ENCODE measurements at regions not wholly inside any gene's neighbourhood (a gene's known extent, or its start where the extent isn't known, plus 50 kb on each side); places are given as distances from the start of the nearest gene placed in this dataset.

DNA sequence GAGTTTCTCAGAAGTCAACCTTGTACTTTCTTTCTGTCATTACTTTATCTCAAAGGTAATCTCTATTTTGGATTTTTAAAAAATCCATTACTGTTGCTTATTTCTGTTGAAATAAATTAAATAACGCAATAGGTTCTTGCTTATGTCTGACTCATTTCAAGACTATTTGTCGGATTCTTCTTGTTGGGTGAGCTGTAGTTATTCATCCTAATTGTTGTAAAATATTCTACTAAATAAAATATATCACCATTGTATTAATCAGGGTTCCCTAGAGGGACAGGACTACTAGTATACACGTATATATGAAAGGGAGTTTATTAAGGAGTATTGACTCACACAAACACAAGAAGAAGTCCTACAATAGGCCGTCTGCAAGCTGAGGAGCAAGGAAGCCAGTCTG is 403.9 kb upstream of the CYRIA start:
- no peak overlapping the region for H3K27ac ChIP-seq (ENCODE audit: low read depth, low read length)
- H3K4me2 ChIP-seq (ENCODE audit: low read length): no peak overlapping the region
- H4K20me1 ChIP-seq (ENCODE audit: insufficient read depth, low read length): no peaks in the 10 kb centered on the region
- H2AFZ ChIP-seq (ENCODE audit: low read depth, low read length): no peak overlapping the region
- Mint-ChIP-seq H3K9me3 (ENCODE audit: unreplicated experiment) (peaks cover 7% of the 10 kb centered on the region), H3K27ac (ENCODE audit: unreplicated experiment) (no peak overlapping the region), H3K36me3 (ENCODE audit: low read depth, unreplicated experiment) (no peaks in the 10 kb centered on the region), H3K4me3 (ENCODE audit: unreplicated experiment) (no peak overlapping the region), H3K4me1 (ENCODE audit: low read depth, unreplicated experiment) (no peaks in the 10 kb centered on the region), H3K27me3 (ENCODE audit: low read depth, unreplicated experiment) (no peaks in the 10 kb centered on the region)
- H3K9ac ChIP-seq (ENCODE audit: low read length): no peak overlapping the region
- H3K27me3 ChIP-seq (ENCODE audit: insufficient read depth, low read length): no peaks in the 10 kb centered on the region
- H3K36me3 ChIP-seq (ENCODE audit: insufficient read depth, low read length): no peaks in the 10 kb centered on the region
- H3K4me3 ChIP-seq (ENCODE audit: insufficient read depth, low read depth, low read length): no peak overlapping the region
- TF ChIP-seq EZH2 (IDR thresholded peaks at IDR 0.05; ENCODE audit: insufficient read depth, low read length): no peak
- TF ChIP-seq, protein P1, sequence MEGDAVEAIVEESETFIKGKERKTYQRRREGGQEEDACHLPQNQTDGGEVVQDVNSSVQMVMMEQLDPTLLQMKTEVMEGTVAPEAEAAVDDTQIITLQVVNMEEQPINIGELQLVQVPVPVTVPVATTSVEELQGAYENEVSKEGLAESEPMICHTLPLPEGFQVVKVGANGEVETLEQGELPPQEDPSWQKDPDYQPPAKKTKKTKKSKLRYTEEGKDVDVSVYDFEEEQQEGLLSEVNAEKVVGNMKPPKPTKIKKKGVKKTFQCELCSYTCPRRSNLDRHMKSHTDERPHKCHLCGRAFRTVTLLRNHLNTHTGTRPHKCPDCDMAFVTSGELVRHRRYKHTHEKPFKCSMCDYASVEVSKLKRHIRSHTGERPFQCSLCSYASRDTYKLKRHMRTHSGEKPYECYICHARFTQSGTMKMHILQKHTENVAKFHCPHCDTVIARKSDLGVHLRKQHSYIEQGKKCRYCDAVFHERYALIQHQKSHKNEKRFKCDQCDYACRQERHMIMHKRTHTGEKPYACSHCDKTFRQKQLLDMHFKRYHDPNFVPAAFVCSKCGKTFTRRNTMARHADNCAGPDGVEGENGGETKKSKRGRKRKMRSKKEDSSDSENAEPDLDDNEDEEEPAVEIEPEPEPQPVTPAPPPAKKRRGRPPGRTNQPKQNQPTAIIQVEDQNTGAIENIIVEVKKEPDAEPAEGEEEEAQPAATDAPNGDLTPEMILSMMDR (IDR thresholded peaks at IDR 0.05; ENCODE audit: insufficient read depth, low read depth, low read length): no peak
- H3K79me2 ChIP-seq (ENCODE audit: insufficient read depth, low read length): no peaks in the 10 kb centered on the region
- no peaks in the 10 kb centered on the region for H3K4me1 ChIP-seq (ENCODE audit: insufficient read depth, low read length)
- DNase-seq (ENCODE audit: low read depth) (no peak), FAIRE-seq (no peak)
- H3K9me3 ChIP-seq (ENCODE audit: insufficient read depth, low read depth, low read length): peaks cover 5% of the 10 kb centered on the region

DNA sequence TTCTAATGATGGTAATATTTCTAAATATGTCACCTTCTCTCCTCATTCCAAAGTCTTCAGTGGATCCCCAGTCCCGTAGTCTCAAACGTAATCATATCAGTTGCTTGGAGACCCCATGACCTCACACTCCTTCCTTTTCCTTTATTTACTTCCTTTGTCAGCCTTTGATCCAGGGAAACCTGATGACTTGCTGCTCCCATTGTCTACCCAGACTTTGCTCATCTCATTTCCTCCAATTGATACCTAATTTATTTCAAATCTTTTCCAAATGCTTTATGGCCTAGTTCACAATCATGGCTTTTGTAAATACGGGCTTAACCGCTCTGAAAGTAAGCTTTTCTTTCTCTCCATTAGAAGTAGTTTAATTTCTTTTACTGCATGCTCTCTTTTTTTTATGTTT is 402.4 kb upstream of the CYRIA start:
- peaks cover 7% of the 10 kb centered on the region for H3K9me3 Mint-ChIP-seq (ENCODE audit: unreplicated experiment)
- Histone ChIP-seq H3K4me2 (ENCODE audit: low read length) (no peak overlapping the region), H3K27ac (ENCODE audit: low read depth, low read length) (no peak overlapping the region), H3K36me3 (ENCODE audit: insufficient read depth, low read length) (no peaks in the 10 kb centered on the region), H3K4me3 (ENCODE audit: insufficient read depth, low read depth, low read length) (no peak overlapping the region), H3K27me3 (ENCODE audit: insufficient read depth, low read length) (no peaks in the 10 kb centered on the region), H2AFZ (ENCODE audit: low read depth, low read length) (no peak overlapping the region), H3K9ac (ENCODE audit: low read length) (no peak overlapping the region), H4K20me1 (ENCODE audit: insufficient read depth, low read length) (no peaks in the 10 kb centered on the region), H3K4me1 (ENCODE audit: insufficient read depth, low read length) (no peaks in the 10 kb centered on the region), H3K9me3 (ENCODE audit: insufficient read depth, low read depth, low read length) (peaks cover 5% of the 10 kb centered on the region), H3K79me2 (ENCODE audit: insufficient read depth, low read length) (no peaks in the 10 kb centered on the region)
- H3K27ac Mint-ChIP-seq (ENCODE audit: unreplicated experiment): no peak overlapping the region
- no peaks in the 10 kb centered on the region for H3K27me3 Mint-ChIP-seq (ENCODE audit: low read depth, unreplicated experiment)
- no peaks in the 10 kb centered on the region for H3K4me1 Mint-ChIP-seq (ENCODE audit: low read depth, unreplicated experiment)
- DNase-seq (ENCODE audit: low read depth) (no peak), FAIRE-seq (no peak)
- TF ChIP-seq, protein P1 (IDR thresholded peaks at IDR 0.05; ENCODE audit: insufficient read depth, low read depth, low read length): no peak
- no peak for TF ChIP-seq EZH2 (IDR thresholded peaks at IDR 0.05; ENCODE audit: insufficient read depth, low read length)
- H3K36me3 Mint-ChIP-seq (ENCODE audit: low read depth, unreplicated experiment): no peaks in the 10 kb centered on the region
- H3K4me3 Mint-ChIP-seq (ENCODE audit: unreplicated experiment): no peak overlapping the region

DNA sequence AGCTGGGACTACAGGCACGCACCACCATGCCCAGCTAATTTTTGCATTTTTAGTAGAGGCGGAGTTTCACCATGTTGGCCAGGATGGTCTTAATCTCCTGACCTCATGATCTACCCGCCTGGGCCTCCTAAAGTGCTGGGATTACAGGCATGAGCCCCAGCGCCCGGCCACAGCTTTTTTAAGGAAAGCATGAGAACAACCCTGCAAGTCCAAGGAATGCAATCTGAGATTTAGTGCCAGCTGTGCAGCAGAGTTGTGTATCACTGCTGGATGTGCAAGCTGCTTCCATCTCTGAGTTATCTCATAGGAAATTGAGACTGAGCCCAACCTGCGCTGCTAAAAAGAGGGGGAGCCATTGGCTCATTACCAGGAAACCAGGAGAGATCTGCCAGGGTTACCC is 399.9 kb upstream of the CYRIA start:
- H3K9ac ChIP-seq (ENCODE audit: low read length): no peak overlapping the region
- no peaks in the 10 kb centered on the region for H3K9me3 ChIP-seq (ENCODE audit: insufficient read depth, low read depth, low read length)
- no peaks in the 10 kb centered on the region for H4K20me1 ChIP-seq (ENCODE audit: insufficient read depth, low read length)
- Mint-ChIP-seq H3K4me3 (ENCODE audit: unreplicated experiment) (no peak overlapping the region), H3K27ac (ENCODE audit: unreplicated experiment) (no peak overlapping the region), H3K36me3 (ENCODE audit: low read depth, unreplicated experiment) (no peaks in the 10 kb centered on the region), H3K27me3 (ENCODE audit: low read depth, unreplicated experiment) (no peaks in the 10 kb centered on the region), H3K4me1 (ENCODE audit: low read depth, unreplicated experiment) (no peaks in the 10 kb centered on the region), H3K9me3 (ENCODE audit: unreplicated experiment) (no peaks in the 10 kb centered on the region)
- no peaks in the 10 kb centered on the region for H3K36me3 ChIP-seq (ENCODE audit: insufficient read depth, low read length)
- H3K79me2 ChIP-seq (ENCODE audit: insufficient read depth, low read length): no peaks in the 10 kb centered on the region
- H3K27me3 ChIP-seq (ENCODE audit: insufficient read depth, low read length): no peaks in the 10 kb centered on the region
- DNase-seq (ENCODE audit: low read depth): no peak
- H3K4me1 ChIP-seq (ENCODE audit: insufficient read depth, low read length): no peaks in the 10 kb centered on the region
- H3K27ac ChIP-seq (ENCODE audit: low read depth, low read length): no peak overlapping the region
- H3K4me2 ChIP-seq (ENCODE audit: low read length): no peak overlapping the region
- no peak overlapping the region for H2AFZ ChIP-seq (ENCODE audit: low read depth, low read length)
- no peak for TF ChIP-seq EZH2 (IDR thresholded peaks at IDR 0.05; ENCODE audit: insufficient read depth, low read length)
- TF ChIP-seq, protein P1 (IDR thresholded peaks at IDR 0.05; ENCODE audit: insufficient read depth, low read depth, low read length): no peak
- no peak overlapping the region for H3K4me3 ChIP-seq (ENCODE audit: insufficient read depth, low read depth, low read length)
- FAIRE-seq: no peak
